B cell (primary cell): ENCODE measurements at regions not wholly inside any gene's neighbourhood (a gene's known extent, or its start where the extent isn't known, plus 50 kb on each side); places are given as distances from the start of the nearest gene placed in this dataset.
"Not testable (repeated sequence)": the region's sequence is repeated elsewhere in the genome, so short reads cannot be mapped to it uniquely, and the experiment has no call there.

Experiments used
- ATAC-seq: fragments of 200-7000 bp; cut with Tn5 transposase; one replicate; pipeline ENCODE4 v1.10.0; 2021; ENCODE audit warnings: low read depth, mild to moderate bottlenecking, moderate number of reproducible peaks, moderate library complexity
- CTCF ChIA-PET: fragments of 350-600 bp; sonication (Branson Sonifier 250); formaldehyde crosslinking; loops from one replicate; lab custom pipeline; 2021; ENCODE audit warnings: antibody characterized with exemption, inconsistent platforms; lab: Charles Lee
- POLR2A ChIA-PET: fragments of 350-600 bp; sonication (Branson Sonifier 250); formaldehyde crosslinking; loops from one replicate; lab custom pipeline; 2021; ENCODE audit warnings: antibody characterized with exemption; lab: Charles Lee
- DNase-seq: peaks from one replicate; pipeline ENCODE4 v3.0.0; 2013
- H2AFZ ChIP-seq: 2 replicates; pipeline ENCODE4 v1.6.1; 2012; ENCODE audit warnings: mild to moderate bottlenecking, low read depth, low read length; ENCODE audit not compliant: insufficient read depth, poor library complexity, severe bottlenecking
- H3K27ac ChIP-seq, 2 donors: 1 replicate in 1 of 2; 2 replicates in 1 of 2; pipeline ENCODE4 v1.5.1; 2012 to 2013; ENCODE audit warnings: low read length in 2 of 2, mild to moderate bottlenecking in 2 of 2, moderate library complexity in 1 of 2
- H3K27me3 ChIP-seq, 4 experiments: fragments of 200-600 bp in 1 of 4; sonication (generic) in 1 of 4; replicated peaks in 1 of 4; 1 replicate in 2 of 4; 2 replicates in 2 of 4; pipeline versions ENCODE4 v1.6.1 to v1.7.0; 2013 to 2016; ENCODE audit warnings: low read length in 3 of 4, mild to moderate bottlenecking in 2 of 4, mixed read lengths in 1 of 4, moderate library complexity in 1 of 4; ENCODE audit not compliant: insufficient read depth in 4 of 4, control insufficient read depth in 3 of 4; ENCODE audit errors: control extremely low read depth in 1 of 4
- H3K36me3 ChIP-seq, 2 experiments: replicated peaks in 1 of 2; 1 replicate in 1 of 2; 2 replicates in 1 of 2; pipeline versions ENCODE4 v1.6.1 to v1.7.1; 2013; ENCODE audit warnings: low read length in 1 of 2; ENCODE audit not compliant: insufficient read depth in 2 of 2, control insufficient read depth in 1 of 2; ENCODE audit errors: control extremely low read depth in 1 of 2, extremely low read depth in 1 of 2
- H3K4me1 ChIP-seq, 2 donors: fragments of 200-600 bp in 1 of 2; sonication (generic) in 1 of 2; 1 replicate in 1 of 2; 2 replicates in 1 of 2; pipeline versions ENCODE4 v1.5.1 to v1.6.1; 2013 to 2017; ENCODE audit warnings: low read length in 2 of 2; ENCODE audit not compliant: control insufficient read depth in 2 of 2, insufficient read depth in 2 of 2
- H3K4me2 ChIP-seq: replicated peaks from 2 replicates; pipeline ENCODE3; 2012; ENCODE audit warnings: mild to moderate bottlenecking, low read depth, low read length; ENCODE audit not compliant: poor library complexity, severe bottlenecking
- H3K4me3 ChIP-seq, 5 experiments: fragments of 200-600 bp in 1 of 5; sonication (generic) in 1 of 5; 1 replicate in 3 of 5; 2 replicates in 2 of 5; pipeline versions ENCODE4 v1.5.1 to v1.7.0; 2011 to 2016; ENCODE audit warnings: low read length in 4 of 5, mild to moderate bottlenecking in 4 of 5, low read depth in 2 of 5, control low read depth in 1 of 5, moderate library complexity in 1 of 5; ENCODE audit not compliant: insufficient read depth in 1 of 5; ENCODE audit errors: control extremely low read depth in 1 of 5, extremely low read depth in 1 of 5
- H3K79me2 ChIP-seq: fragments of 200-600 bp; sonication (generic); one replicate; pipeline ENCODE4 v1.6.0; 2016; ENCODE audit warnings: low read length; ENCODE audit not compliant: control insufficient read depth, insufficient read depth
- H3K9ac ChIP-seq: fragments of 200-600 bp; sonication (generic); 2 replicates; pipeline ENCODE4 v1.6.1; 2017; ENCODE audit warnings: mild to moderate bottlenecking, low read length, moderate library complexity
- H3K9me3 ChIP-seq, 3 donors: one replicate each; pipeline versions ENCODE4 v1.6.1 to v1.7.1; 2013; ENCODE audit warnings: low read length in 2 of 3; ENCODE audit not compliant: control insufficient read depth in 2 of 3, insufficient read depth in 1 of 3; ENCODE audit errors: control extremely low read depth in 1 of 3
- H4K20me1 ChIP-seq: 2 replicates; pipeline ENCODE4 v1.6.0; 2012; ENCODE audit warnings: mild to moderate bottlenecking, low read length; ENCODE audit not compliant: insufficient read depth, control insufficient read depth, poor library complexity, severe bottlenecking
- H3K27ac Mint-ChIP-seq: one replicate; pipeline ENCODE4 v1.8.0; 2021; ENCODE audit warnings: mixed read lengths
- H3K27me3 Mint-ChIP-seq: one replicate; pipeline ENCODE4 v1.8.0; 2021; ENCODE audit warnings: mixed read lengths
- H3K4me1 Mint-ChIP-seq: one replicate; pipeline ENCODE4 v1.8.0; 2021; ENCODE audit warnings: mixed read lengths
- H3K4me3 Mint-ChIP-seq: one replicate; pipeline ENCODE4 v1.8.0; 2021; ENCODE audit warnings: mixed read lengths
- H3K9me3 Mint-ChIP-seq: one replicate; pipeline ENCODE4 v1.8.0; 2022; ENCODE audit warnings: mixed read lengths; ENCODE audit not compliant: insufficient read depth
- CTCF ChIP-seq: fragments of 200-600 bp; IDR thresholded peaks from one replicate; pipeline ENCODE4 v1.8.0; 2022; ENCODE audit warnings: antibody characterized with exemption, mild to moderate bottlenecking
- WGBS: methylation state at CpG from one replicate; pipeline ENCODE4 v1.1.5; 2013; ENCODE audit warnings: missing lambda C conversion rate; ENCODE audit not compliant: insufficient coverage; 5-methylcytosine and 5-hydroxymethylcytosine counted together
- intact Hi-C: fragments of 100-400 bp; cut with micrococcal nuclease; formaldehyde crosslinking; loops from one replicate; pipeline ENCODE4 v1.10.0; 2022

- CTCF ChIA-PET = no interaction called here
- Histone ChIP-seq H3K9me3 (peaks cover 0 to 2% (median 0%) of the 10 kb centered on the region in 3 donors), H3K4me3 (no peak overlapping the region), H4K20me1 (no peaks in the 10 kb centered on the region), H3K4me2 (no peak overlapping the region), H3K27me3 (no peaks in the 10 kb centered on the region), H3K27ac (no peak overlapping the region), H3K9ac (no peak overlapping the region), H3K36me3 (no peaks in the 10 kb centered on the region), H2AFZ (no peak overlapping the region), H3K79me2 (no peaks in the 10 kb centered on the region), H3K4me1 (no peaks in the 10 kb centered on the region)
- no peak overlapping the region for H3K4me3 Mint-ChIP-seq
- H3K27me3 Mint-ChIP-seq = peaks cover 2% of the 10 kb centered on the region
- H3K27ac Mint-ChIP-seq = no peak overlapping the region
- POLR2A ChIA-PET = no interaction called here
- DNase-seq = no peak
- no peak for TF ChIP-seq CTCF
- intact Hi-C loops = no loop called here
- H3K9me3 Mint-ChIP-seq = peaks cover 2% of the 10 kb centered on the region
- WGBS = 100% methylated on average over 3 of the region's 3 CpGs
- no peak for ATAC-seq
- no peaks in the 10 kb centered on the region for H3K4me1 Mint-ChIP-seq
Observed at GRCh38 chr4:138458751-138459150, 216.6 kb upstream of the SLC7A11 start.

GRCh38 chr4:138456349-138456748 is 214.2 kb upstream of the SLC7A11 start:
- ATAC-seq, H3K9me3 Mint-ChIP-seq, H3K4me2 ChIP-seq, H3K27ac Mint-ChIP-seq, H3K27ac ChIP-seq, POLR2A ChIA-PET, H3K36me3 ChIP-seq, H3K9me3 ChIP-seq, H2AFZ ChIP-seq, H3K4me3 ChIP-seq, H3K79me2 ChIP-seq, intact Hi-C loops, H4K20me1 ChIP-seq, H3K4me1 ChIP-seq, H3K27me3 Mint-ChIP-seq, H3K9ac ChIP-seq, H3K4me3 Mint-ChIP-seq, H3K4me1 Mint-ChIP-seq, CTCF ChIA-PET, DNase-seq, H3K27me3 ChIP-seq: not testable (repeated sequence)
- no CpG with 5 or more reads among the region's 2 CpGs for WGBS
